NT2/D1 (cell line): ENCODE measurements at regions not wholly inside any gene's neighbourhood (a gene's known extent, or its start where the extent isn't known, plus 50 kb on each side); places are given as distances from the start of the nearest gene placed in this dataset.

Experiments used
- SUZ12 ChIP-seq: IDR thresholded peaks from 2 replicates; pipeline ENCODE4 v1.6.1; 2011; ENCODE audit not compliant: insufficient read length, insufficient read depth; ENCODE audit errors: extremely low read depth
- YY1 ChIP-seq: IDR thresholded peaks from 2 replicates; pipeline ENCODE4 v1.6.1; 2011; ENCODE audit not compliant: insufficient read length, insufficient read depth
- ZNF274 ChIP-seq: IDR thresholded peaks from 2 replicates; pipeline ENCODE4 v1.6.1; 2011; ENCODE audit warnings: mild to moderate bottlenecking, low read depth, low read length

DNA sequence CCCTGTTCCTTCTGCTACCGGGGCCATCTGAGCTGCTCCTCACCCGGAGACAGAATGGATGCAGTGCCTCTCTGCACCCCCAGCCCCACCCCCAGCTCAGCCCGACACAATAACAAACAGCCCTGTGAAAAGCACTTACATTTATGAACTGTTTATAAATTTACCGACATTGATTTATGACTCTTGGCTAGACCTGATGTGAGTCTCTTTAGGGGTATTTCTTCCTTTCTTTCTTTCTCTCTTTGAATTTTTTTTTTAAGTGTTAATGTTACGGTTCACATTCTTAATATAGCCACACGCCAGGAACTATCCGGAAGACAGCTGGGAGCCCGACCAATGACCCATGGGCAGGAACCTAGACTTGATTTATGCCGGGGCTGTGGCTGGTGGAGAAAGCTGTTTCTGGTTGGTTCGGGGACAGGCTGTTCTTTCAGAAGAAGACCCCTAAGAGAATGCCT, 266.3 kb downstream of the CDC5L start:
- TF ChIP-seq YY1 = no peak
- TF ChIP-seq ZNF274 = no peak
- no peak for TF ChIP-seq SUZ12
